IPS-15b (cell line): ENCODE measurements at regions not wholly inside any gene's neighbourhood (a gene's known extent, or its start where the extent isn't known, plus 50 kb on each side); places are given as distances from the start of the nearest gene placed in this dataset.

ENCODE experiments used
- H3K27me3 ChIP-seq: one replicate; pipeline ENCODE4 v1.6.1; 2013; ENCODE audit warnings: low read length; ENCODE audit not compliant: control insufficient read depth, insufficient read depth
- H3K36me3 ChIP-seq: one replicate; pipeline ENCODE4 v1.6.1; 2013; ENCODE audit warnings: low read length; ENCODE audit not compliant: control insufficient read depth, insufficient read depth
- H3K4me1 ChIP-seq: one replicate; pipeline ENCODE4 v1.6.1; 2013; ENCODE audit warnings: mild to moderate bottlenecking, low read length; ENCODE audit not compliant: control insufficient read depth, insufficient read depth
- H3K4me3 ChIP-seq: one replicate; pipeline ENCODE4 v1.5.1; 2013; ENCODE audit warnings: low read depth, low read length
- H3K9ac ChIP-seq: one replicate; pipeline ENCODE4 v1.6.1; 2013; ENCODE audit warnings: low read depth, mild to moderate bottlenecking, low read length
- H3K9me3 ChIP-seq: one replicate; pipeline ENCODE4 v1.6.1; 2013; ENCODE audit warnings: mild to moderate bottlenecking, low read length; ENCODE audit not compliant: control insufficient read depth, insufficient read depth

DNA sequence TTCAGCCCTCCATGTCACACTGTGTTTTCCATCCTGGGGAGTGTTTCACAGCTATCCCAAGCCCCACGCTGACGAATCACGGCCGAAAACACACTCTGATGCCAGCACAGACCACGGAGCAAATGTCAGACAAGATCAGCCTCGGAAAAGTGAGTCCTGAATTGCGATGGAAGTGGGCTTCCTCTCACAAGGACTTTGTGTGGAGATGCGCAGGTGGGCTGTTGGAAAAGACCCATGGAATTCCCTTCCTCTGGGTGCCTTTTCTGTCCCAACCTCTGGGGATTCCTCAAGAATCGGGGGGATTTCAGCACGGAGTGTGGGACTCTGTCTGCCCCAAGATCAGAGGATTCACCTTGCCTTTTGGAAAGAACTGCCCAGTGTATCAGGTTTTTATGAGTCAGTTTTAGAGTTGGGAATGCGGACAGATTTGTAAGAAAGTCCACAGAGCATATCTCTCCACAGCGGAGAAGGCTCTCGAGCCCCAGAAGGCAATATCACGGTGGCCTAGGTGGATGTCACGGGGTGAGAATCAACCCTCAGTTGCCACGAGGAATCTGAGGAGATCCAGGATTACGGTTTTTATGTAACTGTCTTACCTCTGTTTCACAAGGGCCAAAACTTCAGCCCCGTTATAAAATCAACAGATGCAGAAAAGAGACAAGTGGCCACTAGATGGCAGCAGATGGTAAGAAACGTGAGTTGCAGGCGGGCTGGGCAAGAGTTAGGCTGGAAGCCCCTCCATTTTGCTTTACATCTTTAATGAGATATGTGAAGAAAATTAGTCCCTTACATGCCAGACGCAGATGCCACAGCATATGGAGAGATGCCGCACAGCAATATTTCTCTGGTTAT is 201.9 kb downstream of the DAD1 start:
- peaks cover 4% of the 10 kb centered on the region for H3K4me1 ChIP-seq
- no peaks in the 10 kb centered on the region for H3K9me3 ChIP-seq
- H3K9ac ChIP-seq: no peak overlapping the region
- no peak overlapping the region for H3K4me3 ChIP-seq
- H3K36me3 ChIP-seq: no peaks in the 10 kb centered on the region
- H3K27me3 ChIP-seq: no peaks in the 10 kb centered on the region

DNA sequence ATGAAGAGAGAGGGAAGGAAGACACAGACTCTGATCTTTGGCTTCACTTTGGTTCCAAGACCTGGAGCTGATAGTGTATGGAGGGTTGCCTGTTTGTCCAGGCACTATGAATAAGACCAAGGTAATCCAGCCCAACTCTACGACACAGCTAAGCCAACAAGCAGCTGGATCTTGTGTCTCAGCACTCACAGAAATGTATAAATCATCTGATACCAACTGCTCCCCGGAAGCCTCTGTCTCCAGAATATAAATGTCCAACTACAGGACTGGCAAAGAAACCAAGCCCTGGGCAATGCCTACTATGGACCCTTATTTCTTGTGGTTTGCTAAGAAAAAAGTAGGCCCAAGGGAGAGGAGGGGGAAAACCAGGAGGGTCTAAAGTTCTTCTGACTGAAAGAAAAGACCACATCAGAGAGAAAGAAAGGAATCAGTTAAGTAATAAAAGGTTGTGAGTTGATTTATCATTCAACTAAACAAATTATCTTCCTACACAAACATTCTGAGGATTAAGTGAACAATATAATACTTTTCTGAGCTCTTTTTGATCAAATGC is 204.0 kb downstream of the DAD1 start:
- H3K4me1 ChIP-seq: peaks cover 4% of the 10 kb centered on the region

DNA sequence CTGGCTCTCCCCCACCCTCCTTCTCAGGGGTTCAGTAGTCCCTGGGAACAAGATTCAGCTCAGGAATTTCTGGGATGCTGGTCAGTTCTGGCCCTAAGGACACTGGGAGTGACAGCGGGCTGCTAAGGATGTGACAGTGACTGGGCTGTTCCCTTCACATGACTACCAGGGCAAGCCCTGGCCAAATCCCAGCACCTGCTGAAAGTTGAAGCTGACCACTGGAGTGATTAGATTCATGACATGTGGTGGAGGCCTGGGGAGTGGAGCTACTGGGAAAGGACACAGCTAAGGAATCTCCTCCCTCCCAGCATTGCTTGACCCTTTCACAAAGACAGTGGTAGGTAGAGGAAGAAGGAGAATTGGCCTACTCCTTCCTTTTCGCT is 204.9 kb downstream of the DAD1 start:
- Histone ChIP-seq H3K4me3 (no peak overlapping the region), H3K4me1 (peaks cover 4% of the 10 kb centered on the region), H3K27me3 (no peaks in the 10 kb centered on the region), H3K9me3 (no peaks in the 10 kb centered on the region), H3K9ac (no peak overlapping the region), H3K36me3 (no peaks in the 10 kb centered on the region)

More for the DNA sequence above, 204.0 kb downstream of the DAD1 start:
- Histone ChIP-seq H3K36me3 (no peaks in the 10 kb centered on the region), H3K4me3 (no peak overlapping the region), H3K9me3 (no peaks in the 10 kb centered on the region), H3K9ac (no peak overlapping the region), H3K27me3 (no peaks in the 10 kb centered on the region)

DNA sequence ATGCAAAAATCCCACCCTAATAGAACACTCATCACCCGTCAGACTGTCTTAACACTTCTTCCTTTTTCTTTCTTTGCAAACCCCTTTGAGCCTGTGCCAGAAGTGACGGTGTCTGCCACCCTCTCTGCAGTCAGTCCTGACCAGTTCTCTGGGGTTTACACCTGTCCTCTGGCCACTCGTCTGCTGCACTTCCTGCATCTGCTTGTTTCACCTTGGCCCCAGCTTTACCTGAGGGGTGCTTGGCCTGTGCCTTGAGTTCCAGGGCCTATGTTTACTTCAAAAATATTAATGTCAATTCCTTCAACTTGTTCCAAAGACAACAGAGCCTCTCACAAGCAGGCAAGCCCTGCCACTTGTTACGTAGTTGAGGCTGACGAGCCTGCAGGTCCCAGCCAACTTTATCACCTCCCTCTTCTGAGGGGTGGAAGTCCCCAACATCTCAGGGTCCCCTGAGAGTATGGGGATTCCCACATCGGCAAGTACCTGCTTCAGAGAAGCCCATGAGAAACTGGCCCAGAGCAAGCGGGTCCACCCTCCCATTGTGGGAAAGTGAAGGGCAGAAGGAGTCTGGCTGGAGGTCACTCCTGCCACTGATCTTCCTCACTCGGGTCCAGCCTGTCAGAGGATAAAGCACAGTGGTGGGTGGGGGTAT is 205.4 kb downstream of the DAD1 start:
- H3K36me3 ChIP-seq: no peaks in the 10 kb centered on the region
- H3K9me3 ChIP-seq: no peaks in the 10 kb centered on the region
- H3K9ac ChIP-seq: no peak overlapping the region
- H3K4me3 ChIP-seq: no peak overlapping the region
- H3K27me3 ChIP-seq: no peaks in the 10 kb centered on the region
- H3K4me1 ChIP-seq: peaks cover 4% of the 10 kb centered on the region

DNA sequence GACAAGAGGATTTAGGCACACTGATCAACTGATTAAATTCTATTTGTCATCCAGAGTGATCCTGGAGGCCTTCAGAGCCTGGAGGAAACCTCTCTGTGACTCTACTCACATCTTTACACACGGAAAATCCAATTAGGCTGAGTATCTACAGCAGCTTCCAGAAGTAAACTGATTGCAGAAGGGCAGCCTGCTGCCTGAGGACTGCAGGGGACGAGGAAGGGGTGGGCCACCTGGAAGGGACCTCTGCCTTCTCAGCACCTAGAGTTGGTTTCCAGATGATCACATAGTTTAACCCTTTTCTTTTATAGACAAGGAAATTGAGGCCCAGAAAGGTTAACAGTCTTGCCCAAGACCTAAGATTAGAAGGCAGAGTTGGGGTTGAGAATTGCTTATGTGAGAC is 206.1 kb downstream of the DAD1 start:
- Histone ChIP-seq H3K9ac (no peak overlapping the region), H3K4me1 (peaks cover 4% of the 10 kb centered on the region), H3K27me3 (no peaks in the 10 kb centered on the region), H3K4me3 (no peak overlapping the region), H3K9me3 (no peaks in the 10 kb centered on the region), H3K36me3 (no peaks in the 10 kb centered on the region)

DNA sequence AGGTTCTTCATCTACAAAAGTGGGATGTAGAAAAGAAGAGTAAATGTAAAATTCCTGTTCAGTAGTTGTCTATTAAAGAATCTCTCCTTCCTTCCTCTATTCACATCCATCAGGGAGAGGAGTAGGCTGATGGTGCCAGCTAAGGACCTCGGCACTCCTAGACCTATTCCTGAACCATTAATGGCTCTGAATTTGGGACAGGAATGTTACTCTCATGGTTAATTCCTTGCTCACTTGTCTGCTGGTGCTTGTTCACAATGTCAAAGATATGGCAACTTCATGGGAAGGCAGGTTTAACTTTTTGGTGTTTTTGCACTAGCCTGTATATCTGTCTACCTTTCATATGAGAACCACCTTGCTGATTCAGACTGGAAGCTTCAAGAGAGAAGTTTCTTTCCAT is 206.6 kb downstream of the DAD1 start:
- Histone ChIP-seq H3K36me3 (no peaks in the 10 kb centered on the region), H3K9me3 (no peaks in the 10 kb centered on the region), H3K9ac (no peak overlapping the region), H3K27me3 (no peaks in the 10 kb centered on the region), H3K4me3 (no peak overlapping the region), H3K4me1 (no peaks in the 10 kb centered on the region)

DNA sequence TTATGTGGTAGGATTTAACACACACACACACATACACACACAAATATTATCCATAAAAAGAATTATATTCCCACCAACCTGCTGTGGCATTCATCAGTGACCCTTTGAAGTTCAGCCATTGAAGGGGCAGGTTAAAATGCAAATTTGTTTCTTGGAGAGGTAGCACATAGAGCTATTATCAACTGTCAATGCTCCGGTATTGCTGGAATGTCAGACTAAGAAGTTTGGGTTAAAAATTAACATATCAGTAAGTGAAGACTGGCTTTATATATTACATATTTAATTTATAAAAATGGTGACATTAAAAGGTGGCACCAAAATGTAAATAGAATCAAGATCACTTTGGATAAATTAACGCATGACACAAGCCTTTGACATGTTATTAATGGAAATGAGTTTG is 207.3 kb downstream of the DAD1 start:
- Histone ChIP-seq H3K4me3 (no peak overlapping the region), H3K4me1 (no peaks in the 10 kb centered on the region), H3K27me3 (no peaks in the 10 kb centered on the region), H3K36me3 (no peaks in the 10 kb centered on the region), H3K9ac (no peak overlapping the region), H3K9me3 (no peaks in the 10 kb centered on the region)

DNA sequence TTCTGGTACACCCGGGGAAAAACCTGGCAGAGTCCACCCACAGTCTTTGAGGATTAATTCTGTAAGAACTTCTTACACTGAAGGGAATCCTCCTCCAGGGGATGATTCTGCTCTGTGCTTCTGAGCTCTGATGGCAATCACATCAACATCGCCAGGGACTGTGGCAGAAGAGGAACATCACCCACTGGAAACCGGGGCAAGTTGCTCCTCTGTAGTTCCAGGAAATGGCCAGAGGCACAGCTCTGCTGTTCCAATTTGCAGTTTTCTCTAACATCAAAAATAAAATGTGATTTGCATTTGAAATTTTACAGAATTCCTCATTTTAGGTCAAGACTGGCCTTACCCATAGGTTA is 207.6 kb downstream of the DAD1 start:
- H3K9ac ChIP-seq: no peak overlapping the region
- H3K9me3 ChIP-seq: no peaks in the 10 kb centered on the region
- H3K4me1 ChIP-seq: no peaks in the 10 kb centered on the region

DNA sequence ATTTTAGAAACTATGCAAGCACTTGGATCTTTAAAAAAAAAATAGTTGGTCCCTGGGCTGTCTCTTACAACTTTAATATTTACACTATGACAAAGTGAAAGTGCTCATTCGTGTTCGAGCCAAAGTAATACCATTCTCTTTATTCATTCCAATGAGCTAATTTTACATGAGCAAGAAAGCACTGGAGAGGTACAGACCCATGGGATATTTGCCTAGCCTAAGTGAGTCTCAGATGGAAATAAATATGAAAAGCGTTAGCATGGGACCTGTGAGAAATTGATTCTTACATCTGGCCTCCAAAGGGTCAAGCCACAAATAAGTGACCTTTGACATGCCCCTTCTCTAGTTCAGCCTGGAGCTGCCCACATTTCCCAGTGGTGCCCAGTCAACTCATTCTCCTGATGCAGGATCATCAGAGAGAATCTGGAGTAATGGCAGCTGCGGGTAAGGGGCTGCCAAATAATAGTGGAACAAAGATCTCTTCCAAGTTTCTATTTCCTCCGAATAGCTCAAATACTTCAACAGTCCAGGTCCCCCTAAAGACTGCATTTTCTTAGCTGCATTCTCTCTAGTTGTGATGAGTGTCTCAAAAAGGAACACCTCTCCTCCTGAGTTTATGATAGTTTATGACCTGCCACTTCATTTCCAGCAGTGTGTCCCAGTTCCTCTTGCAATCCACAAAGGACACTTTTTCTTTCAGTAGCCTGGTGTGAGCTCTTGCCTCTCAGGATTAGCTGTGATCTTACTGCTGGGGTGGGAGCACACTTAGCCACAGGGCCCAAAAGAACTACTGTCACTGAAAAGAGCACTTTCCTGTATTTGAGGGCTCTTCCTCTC is 208.2 kb downstream of the DAD1 start:
- no peaks in the 10 kb centered on the region for H3K27me3 ChIP-seq
- no peak overlapping the region for H3K4me3 ChIP-seq

More for the DNA sequence above, 207.6 kb downstream of the DAD1 start:
- H3K4me3 ChIP-seq: no peak overlapping the region
- H3K36me3 ChIP-seq: no peaks in the 10 kb centered on the region
- H3K27me3 ChIP-seq: no peaks in the 10 kb centered on the region

DNA sequence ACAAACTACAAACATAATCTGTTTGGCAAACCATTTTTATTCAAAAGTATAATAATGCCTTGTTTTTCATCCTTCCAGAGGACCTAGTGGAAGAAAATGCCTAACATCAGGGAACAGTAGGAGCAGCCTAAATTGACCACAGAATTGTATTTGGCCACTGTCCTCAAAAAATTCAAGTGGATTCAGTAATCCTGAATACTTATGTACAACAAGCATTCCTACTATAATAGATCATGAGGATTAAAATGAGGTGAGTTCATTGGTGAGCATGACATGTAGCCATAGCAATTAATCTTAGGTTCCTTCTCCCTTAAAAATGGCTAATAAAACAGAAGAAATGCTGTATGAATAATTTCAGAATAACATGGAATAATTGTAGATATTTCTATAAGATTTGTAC is 209.3 kb downstream of the DAD1 start:
- Histone ChIP-seq H3K4me1 (no peaks in the 10 kb centered on the region), H3K27me3 (no peaks in the 10 kb centered on the region), H3K4me3 (no peak overlapping the region), H3K36me3 (no peaks in the 10 kb centered on the region), H3K9ac (no peak overlapping the region), H3K9me3 (no peaks in the 10 kb centered on the region)

More for the DNA sequence above, 208.2 kb downstream of the DAD1 start:
- Histone ChIP-seq H3K9ac (no peak overlapping the region), H3K4me1 (no peaks in the 10 kb centered on the region), H3K36me3 (no peaks in the 10 kb centered on the region), H3K9me3 (no peaks in the 10 kb centered on the region)

DNA sequence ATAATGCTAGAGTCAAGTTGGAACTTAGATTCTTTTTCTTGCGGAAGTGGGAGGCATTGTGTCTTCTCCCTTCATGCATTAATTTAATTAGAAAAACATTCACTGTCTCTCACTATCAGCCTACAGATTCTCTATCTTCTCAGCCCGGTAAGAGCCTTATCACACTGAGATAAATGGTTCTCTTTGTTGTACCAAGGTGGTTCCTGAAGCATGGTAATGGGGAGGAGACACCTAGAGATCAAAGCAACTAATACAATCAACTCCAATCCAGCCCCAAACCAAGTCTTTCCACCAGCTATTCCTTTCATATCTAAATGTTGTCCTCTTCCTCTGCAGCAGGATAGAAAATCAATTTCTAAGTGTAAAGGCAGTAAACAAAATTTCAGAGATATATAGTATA is 210.8 kb downstream of the DAD1 start:
- Histone ChIP-seq H3K27me3 (no peaks in the 10 kb centered on the region), H3K4me1 (no peaks in the 10 kb centered on the region), H3K9ac (no peak overlapping the region), H3K36me3 (no peaks in the 10 kb centered on the region), H3K4me3 (no peak overlapping the region), H3K9me3 (no peaks in the 10 kb centered on the region)
